ENCODE measurements at regions not wholly inside any gene's neighbourhood (a gene's known extent, or its start where the extent isn't known, plus 50 kb on each side); places are given as distances from the start of the nearest gene placed in this dataset.

GRCh38 chr1:37113285-37113997 lies 79.1 kb upstream of the GRIK3 start:
- no peak for DNase-seq (ENCODE audit: extremely low read depth, low read depth)
- no peak for TF ChIP-seq CTCF (IDR thresholded peaks at IDR 0.05; ENCODE audit: low read depth, low read length)

GRCh38 chr1:37118790-37119189 lies 84.5 kb upstream of the GRIK3 start:
- DNase-seq (ENCODE audit: extremely low read depth, low read depth) = no peak
- TF ChIP-seq CTCF (IDR thresholded peaks at IDR 0.05; ENCODE audit: low read depth, low read length) = no peak

GRCh38 chr1:37120279-37120678 lies 86.0 kb upstream of the GRIK3 start:
- DNase-seq (ENCODE audit: extremely low read depth, low read depth) = no peak
- no peak for TF ChIP-seq CTCF (IDR thresholded peaks at IDR 0.05; ENCODE audit: low read depth, low read length)

- TF ChIP-seq CTCF (IDR thresholded peaks at IDR 0.05; ENCODE audit: low read depth, low read length) = no peak
- no peak for DNase-seq (ENCODE audit: extremely low read depth, low read depth)
These were observed 89.2 kb upstream of the GRIK3 start for GRCh38 chr1:37123276-37124115.

- no peak for TF ChIP-seq CTCF (IDR thresholded peaks at IDR 0.05; ENCODE audit: low read depth, low read length)
- no peak for DNase-seq (ENCODE audit: extremely low read depth, low read depth)
These were observed 90.2 kb upstream of the GRIK3 start for GRCh38 chr1:37124501-37124900.

- no peak for TF ChIP-seq CTCF (IDR thresholded peaks at IDR 0.05; ENCODE audit: low read depth, low read length)
- DNase-seq (ENCODE audit: extremely low read depth, low read depth) = no peak
These were observed 91.0 kb upstream of the GRIK3 start for GRCh38 chr1:37125295-37125694.

GRCh38 chr1:37127254-37127748 lies 93.0 kb upstream of the GRIK3 start:
- TF ChIP-seq CTCF (IDR thresholded peaks at IDR 0.05; ENCODE audit: low read depth, low read length) = no peak
- DNase-seq (ENCODE audit: extremely low read depth, low read depth) = no peak
